SK-N-SH (cell line): ENCODE measurements at regions not wholly inside any gene's neighbourhood (a gene's known extent, or its start where the extent isn't known, plus 50 kb on each side); places are given as distances from the start of the nearest gene placed in this dataset.

Source experiments
- CTCF ChIA-PET: fragments of 300-600, 350-600 bp; formaldehyde crosslinking; extraction: SDS; loops from one replicate; lab custom pipeline; 2021; lab: Yijun Ruan, JAX
- POLR2A ChIA-PET: fragments of 350-600 bp; sonication (Branson Sonifier 250); formaldehyde crosslinking; extraction: SDS; loops from one replicate; lab custom pipeline; 2020; ENCODE audit warnings: antibody characterized with exemption, inconsistent platforms; lab: Yijun Ruan, JAX
- DNase-seq: peaks from one replicate; pipeline ENCODE4 v3.0.0; 2012
- H2AFZ ChIP-seq: fragments of 200-600 bp; sonication (generic); 2 replicates; pipeline ENCODE4 v1.8.1; 2016; ENCODE audit warnings: antibody characterized with exemption, mild to moderate bottlenecking, low read depth
- H3F3A ChIP-seq: fragments of 200-600 bp; sonication (generic); replicated peaks from 2 replicates; pipeline ENCODE3; 2016; ENCODE audit warnings: antibody characterized with exemption, mild to moderate bottlenecking; ENCODE audit not compliant: insufficient read depth
- H3K27ac ChIP-seq, 2 experiments: fragments of 200-500 bp in 1 of 2; fragments of 200-600 bp in 1 of 2; sonication (Bioruptor generic) in 1 of 2; sonication (generic), shearing (Covaris generic) in 1 of 2; 2 replicates each; pipeline versions ENCODE4 v1.5.1 to v1.6.1; 2014 to 2016; ENCODE audit warnings: low read depth in 2 of 2, inconsistent platforms in 1 of 2, low read length in 1 of 2, mild to moderate bottlenecking in 1 of 2, mixed read lengths in 1 of 2
- H3K27me3 ChIP-seq: fragments of 200-600 bp; sonication (generic), shearing (Covaris generic); 2 replicates; pipeline ENCODE4 v1.6.1; 2016; ENCODE audit warnings: mixed run types; ENCODE audit not compliant: insufficient read depth
- H3K36me3 ChIP-seq, 2 experiments: fragments of 200-500 bp in 1 of 2; fragments of 200-600 bp in 1 of 2; sonication (Bioruptor generic) in 1 of 2; sonication (generic) in 1 of 2; replicated peaks in 1 of 2; 2 replicates each; pipeline versions ENCODE3 to v1.5.1; 2014 to 2016; ENCODE audit warnings: low read length in 1 of 2, mild to moderate bottlenecking in 1 of 2; ENCODE audit not compliant: insufficient read depth in 2 of 2, control insufficient read depth in 1 of 2
- H3K4me1 ChIP-seq, 2 experiments: fragments of 200-500 bp in 1 of 2; fragments of 200-600 bp in 1 of 2; sonication (Bioruptor generic) in 1 of 2; sonication (generic), shearing (Covaris generic) in 1 of 2; 2 replicates each; pipeline versions ENCODE4 v1.5.1 to v1.6.1; 2014 to 2016; ENCODE audit warnings: low read depth in 1 of 2, low read length in 1 of 2, mixed run types in 1 of 2; ENCODE audit not compliant: insufficient read depth in 2 of 2, control insufficient read depth in 1 of 2
- H3K4me2 ChIP-seq: fragments of 200-600 bp; sonication (generic), shearing (Covaris generic); 2 replicates; pipeline ENCODE4 v1.6.1; 2017; ENCODE audit warnings: mixed run types
- H3K4me3 ChIP-seq, 2 experiments: fragments of 200-500 bp in 1 of 2; fragments of 200-600 bp in 1 of 2; sonication (Bioruptor generic) in 1 of 2; sonication (generic), shearing (Covaris generic) in 1 of 2; 2 replicates each; pipeline versions ENCODE4 v1.5.1 to v1.8.1; 2014 to 2016; ENCODE audit warnings: low read depth in 2 of 2, inconsistent platforms in 1 of 2, low read length in 1 of 2, mild to moderate bottlenecking in 1 of 2, mixed read lengths in 1 of 2, moderate library complexity in 1 of 2
- H3K79me2 ChIP-seq: fragments of 200-600 bp; sonication (generic); 2 replicates; pipeline ENCODE4 v1.8.1; 2017; ENCODE audit warnings: mild to moderate bottlenecking; ENCODE audit not compliant: insufficient read depth
- H3K9ac ChIP-seq: fragments of 200-600 bp; sonication (generic); 2 replicates; pipeline ENCODE4 v1.6.1; 2017; ENCODE audit warnings: mixed run types
- H3K9me2 ChIP-seq: fragments of 200-600 bp; sonication (generic); 2 replicates; pipeline ENCODE4 v1.6.1; 2017; ENCODE audit warnings: mixed run types
- H3K9me3 ChIP-seq: fragments of 200-600 bp; sonication (generic); 2 replicates; pipeline ENCODE4 v1.6.1; 2017; ENCODE audit warnings: mixed run types, mild to moderate bottlenecking, moderate library complexity
- H4K20me1 ChIP-seq: fragments of 200-600 bp; sonication (generic); 2 replicates; pipeline ENCODE4 v1.6.1; 2017; ENCODE audit warnings: mild to moderate bottlenecking, mixed run types; ENCODE audit not compliant: insufficient read depth
- CHD2 ChIP-seq: fragments of 150-350 bp; IDR thresholded peaks from 2 replicates; pipeline ENCODE4 v1.6.1; 2018; ENCODE audit warnings: low read length; ENCODE audit not compliant: partially characterized antibody
- ELF1 ChIP-seq: IDR thresholded peaks from 2 replicates; pipeline ENCODE4 v1.4.0; 2012
- FOSL2 ChIP-seq: IDR thresholded peaks from 2 replicates; pipeline ENCODE4 v1.4.0; 2012; ENCODE audit warnings: low read depth, mild to moderate bottlenecking, moderate library complexity, borderline replicate concordance
- FOXJ3 ChIP-seq: sonication (generic); formaldehyde crosslinking; IDR thresholded peaks from 2 replicates; pipeline ENCODE4 v1.5.1; 2020; ENCODE audit warnings: mild to moderate bottlenecking, missing genetic modification reagents
- IRF3 ChIP-seq: fragments of 150-350 bp; IDR thresholded peaks from 2 replicates; pipeline ENCODE4 v1.6.1; 2016; ENCODE audit warnings: mild to moderate bottlenecking, low read depth, low read length
- JUND ChIP-seq: IDR thresholded peaks from 2 replicates; pipeline ENCODE4 v1.4.0; 2012
- NRF1 ChIP-seq: IDR thresholded peaks from 2 replicates; pipeline ENCODE4 v1.6.1; 2012; ENCODE audit warnings: low read depth, mild to moderate bottlenecking, low read length
- REST ChIP-seq: IDR thresholded peaks from 2 replicates; pipeline ENCODE4 v1.6.1; 2012; ENCODE audit warnings: mild to moderate bottlenecking, low read depth, low read length, moderate library complexity
- RXRA ChIP-seq: IDR thresholded peaks from 2 replicates; pipeline ENCODE4 v1.4.0; 2012; ENCODE audit warnings: low read depth, mild to moderate bottlenecking, borderline replicate concordance
- SIN3A ChIP-seq: IDR thresholded peaks from 2 replicates; pipeline ENCODE4 v1.6.1; 2012; ENCODE audit warnings: low read depth, mild to moderate bottlenecking, low read length, moderate library complexity, borderline replicate concordance
- TAF1 ChIP-seq: IDR thresholded peaks from 2 replicates; pipeline ENCODE4 v1.6.1; 2012; ENCODE audit warnings: low read depth, mild to moderate bottlenecking, low read length, moderate library complexity, borderline replicate concordance
- TEAD4 ChIP-seq: IDR thresholded peaks from 2 replicates; pipeline ENCODE4 v1.4.0; 2012; ENCODE audit warnings: mild to moderate bottlenecking, borderline replicate concordance; ENCODE audit not compliant: insufficient read depth
- YY1 ChIP-seq: IDR thresholded peaks from 2 replicates; pipeline ENCODE4 v1.4.0; 2012; ENCODE audit warnings: low read depth, mild to moderate bottlenecking
- WGBS: methylation state at CpG from one replicate; pipeline ENCODE4 v1.1.6; 2017; ENCODE audit warnings: low lambda C conversion rate; 5-methylcytosine and 5-hydroxymethylcytosine counted together
- TF ChIP-seq, protein P1 (sequence below): IDR thresholded peaks from 2 replicates; pipeline ENCODE4 v1.4.0; 2012; ENCODE audit warnings: low read depth, borderline replicate concordance
- TF ChIP-seq, protein P2 (sequence below): fragments of 200-600 bp; sonication (generic); IDR thresholded peaks from 2 replicates; pipeline ENCODE4 v1.6.1; 2017; ENCODE audit warnings: antibody characterized with exemption, mild to moderate bottlenecking, moderate library complexity

DNA sequence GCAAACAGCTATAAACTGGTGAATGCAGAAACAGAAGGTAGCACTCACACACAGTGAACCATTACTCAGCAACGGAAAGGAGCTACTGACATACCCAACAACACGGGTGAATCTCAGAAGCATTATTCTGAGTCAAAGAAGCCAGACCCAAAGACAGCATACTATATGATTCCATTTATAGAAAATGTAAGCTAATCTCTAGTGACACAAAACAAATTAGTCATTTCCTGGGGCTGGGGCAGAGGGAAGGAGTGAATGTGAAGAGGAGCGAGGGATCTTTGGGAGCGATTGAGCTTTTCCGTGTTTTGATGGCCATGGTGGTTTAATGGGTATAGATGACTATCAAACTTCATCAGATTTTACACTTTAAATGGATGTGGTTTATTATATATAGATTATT lies 614.6 kb downstream of the DHX35 start:
- POLR2A ChIA-PET = no interaction called here
- Histone ChIP-seq H3K9me3 (no peaks in the 10 kb centered on the region), H3K4me2 (no peak overlapping the region), H2AFZ (no peak overlapping the region), H3K9ac (no peak overlapping the region), H3K79me2 (no peaks in the 10 kb centered on the region), H3K4me1 (no peaks in the 10 kb centered on the region), H3K36me3 (no peaks in the 10 kb centered on the region), H4K20me1 (no peaks in the 10 kb centered on the region), H3K4me3 (no peak overlapping the region), H3K27me3 (no peaks in the 10 kb centered on the region), H3K9me2 (no peaks in the 10 kb centered on the region), H3F3A (no peaks in the 10 kb centered on the region), H3K27ac (no peak overlapping the region)
- CTCF ChIA-PET = interaction anchor here (0.8 to 1.3 kb wide), 2 partner anchors 11 to 308 kb away, joined by 3 read pairs; no protein-coding TSS in a partner anchor
- TF ChIP-seq ELF1 (no peak), YY1 (no peak)
- DNase-seq = no peak
- 51% methylated on average over 5 of the region's 5 CpGs for WGBS

DNA sequence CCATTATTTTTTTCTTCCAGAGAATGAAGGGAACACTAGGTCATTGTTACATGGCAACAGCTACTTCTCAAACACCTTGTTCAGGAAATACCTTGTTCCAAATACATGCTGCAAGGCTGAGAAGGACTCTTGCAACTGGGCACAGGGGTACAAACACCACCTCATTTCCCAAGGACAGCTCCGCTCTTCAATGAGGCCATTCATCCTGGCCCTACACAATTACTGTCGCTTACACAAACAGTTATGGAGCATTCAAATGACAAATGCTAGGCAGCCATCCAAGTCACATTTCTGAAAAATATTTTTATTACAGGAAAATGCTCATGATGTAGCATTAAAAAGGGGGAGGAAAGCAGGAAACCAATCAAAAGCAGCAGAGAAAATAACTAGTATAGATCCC lies 611.9 kb downstream of the DHX35 start:
- Histone ChIP-seq H3K9ac (no peak overlapping the region), H3K27me3 (no peaks in the 10 kb centered on the region), H3K9me2 (no peaks in the 10 kb centered on the region), H2AFZ (no peak overlapping the region), H3K4me2 (no peak overlapping the region), H3K9me3 (no peaks in the 10 kb centered on the region), H3K27ac (no peak overlapping the region), H3K36me3 (no peaks in the 10 kb centered on the region), H3K79me2 (no peaks in the 10 kb centered on the region), H4K20me1 (no peaks in the 10 kb centered on the region), H3K4me3 (no peak overlapping the region), H3K4me1 (peaks cover 0 to 3% of the 10 kb centered on the region in 2 experiments; a peak in 2 of 4 replicates), H3F3A (no peaks in the 10 kb centered on the region)
- DNase-seq = no peak
- POLR2A ChIA-PET = no interaction called here
- TF ChIP-seq YY1 = no peak
- TF ChIP-seq, protein P1, sequence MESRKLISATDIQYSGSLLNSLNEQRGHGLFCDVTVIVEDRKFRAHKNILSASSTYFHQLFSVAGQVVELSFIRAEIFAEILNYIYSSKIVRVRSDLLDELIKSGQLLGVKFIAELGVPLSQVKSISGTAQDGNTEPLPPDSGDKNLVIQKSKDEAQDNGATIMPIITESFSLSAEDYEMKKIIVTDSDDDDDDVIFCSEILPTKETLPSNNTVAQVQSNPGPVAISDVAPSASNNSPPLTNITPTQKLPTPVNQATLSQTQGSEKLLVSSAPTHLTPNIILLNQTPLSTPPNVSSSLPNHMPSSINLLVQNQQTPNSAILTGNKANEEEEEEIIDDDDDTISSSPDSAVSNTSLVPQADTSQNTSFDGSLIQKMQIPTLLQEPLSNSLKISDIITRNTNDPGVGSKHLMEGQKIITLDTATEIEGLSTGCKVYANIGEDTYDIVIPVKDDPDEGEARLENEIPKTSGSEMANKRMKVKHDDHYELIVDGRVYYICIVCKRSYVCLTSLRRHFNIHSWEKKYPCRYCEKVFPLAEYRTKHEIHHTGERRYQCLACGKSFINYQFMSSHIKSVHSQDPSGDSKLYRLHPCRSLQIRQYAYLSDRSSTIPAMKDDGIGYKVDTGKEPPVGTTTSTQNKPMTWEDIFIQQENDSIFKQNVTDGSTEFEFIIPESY = no peak
- no peak for TF ChIP-seq NRF1
- TF ChIP-seq TEAD4 = no peak
- TF ChIP-seq CHD2 = no peak
- TF ChIP-seq, protein P2, sequence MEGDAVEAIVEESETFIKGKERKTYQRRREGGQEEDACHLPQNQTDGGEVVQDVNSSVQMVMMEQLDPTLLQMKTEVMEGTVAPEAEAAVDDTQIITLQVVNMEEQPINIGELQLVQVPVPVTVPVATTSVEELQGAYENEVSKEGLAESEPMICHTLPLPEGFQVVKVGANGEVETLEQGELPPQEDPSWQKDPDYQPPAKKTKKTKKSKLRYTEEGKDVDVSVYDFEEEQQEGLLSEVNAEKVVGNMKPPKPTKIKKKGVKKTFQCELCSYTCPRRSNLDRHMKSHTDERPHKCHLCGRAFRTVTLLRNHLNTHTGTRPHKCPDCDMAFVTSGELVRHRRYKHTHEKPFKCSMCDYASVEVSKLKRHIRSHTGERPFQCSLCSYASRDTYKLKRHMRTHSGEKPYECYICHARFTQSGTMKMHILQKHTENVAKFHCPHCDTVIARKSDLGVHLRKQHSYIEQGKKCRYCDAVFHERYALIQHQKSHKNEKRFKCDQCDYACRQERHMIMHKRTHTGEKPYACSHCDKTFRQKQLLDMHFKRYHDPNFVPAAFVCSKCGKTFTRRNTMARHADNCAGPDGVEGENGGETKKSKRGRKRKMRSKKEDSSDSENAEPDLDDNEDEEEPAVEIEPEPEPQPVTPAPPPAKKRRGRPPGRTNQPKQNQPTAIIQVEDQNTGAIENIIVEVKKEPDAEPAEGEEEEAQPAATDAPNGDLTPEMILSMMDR = no peak
- no peak for TF ChIP-seq TAF1
- TF ChIP-seq IRF3 = no peak
- no peak for TF ChIP-seq RXRA
- TF ChIP-seq FOSL2 = no peak
- TF ChIP-seq ELF1 = no peak
- no peak for TF ChIP-seq JUND
- TF ChIP-seq SIN3A = no peak
- TF ChIP-seq FOXJ3 (CRISPR knock-in tag) = no peak
- TF ChIP-seq REST = no peak
- WGBS = 50% methylated on average over 2 of the region's 2 CpGs
- CTCF ChIA-PET = no interaction called here
